A673 (cell line): ENCODE measurements at regions not wholly inside any gene's neighbourhood (a gene's known extent, or its start where the extent isn't known, plus 50 kb on each side); places are given as distances from the start of the nearest gene placed in this dataset.

Experiments
- BruUV-seq: library from RNA; stranded (reverse); fragments of 400-500 nt; replicated peaks from 2 replicates; lab custom pipeline; 2021; lab: Mats Ljungman, UMichigan
- CTCF ChIA-PET: fragments of 300-600 bp; sonication (Branson Sonifier 250); formaldehyde crosslinking; loops from one replicate; lab custom pipeline; 2022; ENCODE audit warnings: antibody characterized with exemption; lab: Charles Lee
- POLR2A ChIA-PET: fragments of 300-600 bp; sonication (Branson Sonifier 250); formaldehyde crosslinking; loops from one replicate; lab custom pipeline; 2022; ENCODE audit warnings: antibody characterized with exemption; ENCODE audit not compliant: low non-redundant PET; lab: Charles Lee
- DNase-seq: peaks from one replicate; pipeline ENCODE4 v3.0.0-alpha.2; 2015; ENCODE audit warnings: low spot score
- H3K27ac ChIP-seq: fragments of 200-600 bp; sonication (generic); 2 replicates; pipeline ENCODE4 v1.5.1; 2016; ENCODE audit warnings: mixed run types, low read depth, mild to moderate bottlenecking, mixed read lengths, antibody characterized with exemption, low read length; ENCODE audit not compliant: poor library complexity, severe bottlenecking
- H3K27me3 ChIP-seq: fragments of 200-600 bp; sonication (generic); replicated peaks from 2 replicates; pipeline ENCODE4 v1.6.1; 2017; ENCODE audit warnings: mixed run types, low read depth, mild to moderate bottlenecking, mixed read lengths, antibody characterized with exemption, low read length; ENCODE audit not compliant: insufficient read depth, poor library complexity
- H3K36me3 ChIP-seq: fragments of 200-600 bp; sonication (generic); 2 replicates; pipeline ENCODE4 v1.6.1; 2016; ENCODE audit warnings: mixed run types, mild to moderate bottlenecking, mixed read lengths, antibody characterized with exemption, low read length; ENCODE audit not compliant: insufficient read depth, poor library complexity, severe bottlenecking
- H3K4me1 ChIP-seq: fragments of 200-600 bp; sonication (generic); 2 replicates; pipeline ENCODE4 v1.6.1; 2017; ENCODE audit warnings: mixed run types, mild to moderate bottlenecking, mixed read lengths, antibody characterized with exemption, low read length; ENCODE audit not compliant: insufficient read depth, poor library complexity, severe bottlenecking
- H3K4me3 ChIP-seq: fragments of 200-600 bp; sonication (generic); 2 replicates; pipeline ENCODE4 v1.5.1; 2016; ENCODE audit warnings: low read depth, mixed run types, mild to moderate bottlenecking, mixed read lengths, low read length; ENCODE audit not compliant: poor library complexity, severe bottlenecking
- H3K9me3 ChIP-seq: fragments of 200-600 bp; sonication (generic); 2 replicates; pipeline ENCODE4 v1.6.1; 2016; ENCODE audit warnings: mixed run types, low read depth, mild to moderate bottlenecking, mixed read lengths, antibody characterized with exemption, low read length; ENCODE audit not compliant: poor library complexity, severe bottlenecking
- EZH2 ChIP-seq: fragments of 200-600 bp; sonication (generic); IDR thresholded peaks from 2 replicates; pipeline ENCODE4 v1.6.1; 2017; ENCODE audit warnings: borderline replicate concordance, low read depth, mild to moderate bottlenecking, mixed read lengths, antibody characterized with exemption, low read length; ENCODE audit not compliant: poor library complexity, severe bottlenecking
- intact Hi-C: fragments of 100-400 bp; cut with micrococcal nuclease; formaldehyde crosslinking; loops from one replicate; pipeline ENCODE4 v1.10.0; 2022; ENCODE audit not compliant: unreplicated experiment
- TF ChIP-seq, protein P1 (sequence below): fragments of 300-800, 200-600 bp; sonication (generic); conservative IDR thresholded peaks from 2 replicates; pipeline ENCODE4 v1.5.1; 2017; ENCODE audit warnings: low read depth, mild to moderate bottlenecking, antibody characterized with exemption, low read length, moderate library complexity, mixed read lengths

- no peak for TF ChIP-seq EZH2
- TF ChIP-seq, protein P1, sequence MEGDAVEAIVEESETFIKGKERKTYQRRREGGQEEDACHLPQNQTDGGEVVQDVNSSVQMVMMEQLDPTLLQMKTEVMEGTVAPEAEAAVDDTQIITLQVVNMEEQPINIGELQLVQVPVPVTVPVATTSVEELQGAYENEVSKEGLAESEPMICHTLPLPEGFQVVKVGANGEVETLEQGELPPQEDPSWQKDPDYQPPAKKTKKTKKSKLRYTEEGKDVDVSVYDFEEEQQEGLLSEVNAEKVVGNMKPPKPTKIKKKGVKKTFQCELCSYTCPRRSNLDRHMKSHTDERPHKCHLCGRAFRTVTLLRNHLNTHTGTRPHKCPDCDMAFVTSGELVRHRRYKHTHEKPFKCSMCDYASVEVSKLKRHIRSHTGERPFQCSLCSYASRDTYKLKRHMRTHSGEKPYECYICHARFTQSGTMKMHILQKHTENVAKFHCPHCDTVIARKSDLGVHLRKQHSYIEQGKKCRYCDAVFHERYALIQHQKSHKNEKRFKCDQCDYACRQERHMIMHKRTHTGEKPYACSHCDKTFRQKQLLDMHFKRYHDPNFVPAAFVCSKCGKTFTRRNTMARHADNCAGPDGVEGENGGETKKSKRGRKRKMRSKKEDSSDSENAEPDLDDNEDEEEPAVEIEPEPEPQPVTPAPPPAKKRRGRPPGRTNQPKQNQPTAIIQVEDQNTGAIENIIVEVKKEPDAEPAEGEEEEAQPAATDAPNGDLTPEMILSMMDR, result no peak
- Histone ChIP-seq H3K9me3 (no peaks in the 10 kb centered on the region), H3K27me3 (no peaks in the 10 kb centered on the region), H3K4me1 (no peaks in the 10 kb centered on the region), H3K36me3 (no peaks in the 10 kb centered on the region), H3K27ac (no peak overlapping the region), H3K4me3 (no peak overlapping the region)
- no TSS peak for BruUV-seq
- POLR2A ChIA-PET, result no interaction called here
- CTCF ChIA-PET, result no interaction called here
- intact Hi-C loops, result no loop called here
- DNase-seq, result no peak
Measured at GRCh38 chr4:82055156-82055555, 318.6 kb downstream of the HNRNPD start.

DNA sequence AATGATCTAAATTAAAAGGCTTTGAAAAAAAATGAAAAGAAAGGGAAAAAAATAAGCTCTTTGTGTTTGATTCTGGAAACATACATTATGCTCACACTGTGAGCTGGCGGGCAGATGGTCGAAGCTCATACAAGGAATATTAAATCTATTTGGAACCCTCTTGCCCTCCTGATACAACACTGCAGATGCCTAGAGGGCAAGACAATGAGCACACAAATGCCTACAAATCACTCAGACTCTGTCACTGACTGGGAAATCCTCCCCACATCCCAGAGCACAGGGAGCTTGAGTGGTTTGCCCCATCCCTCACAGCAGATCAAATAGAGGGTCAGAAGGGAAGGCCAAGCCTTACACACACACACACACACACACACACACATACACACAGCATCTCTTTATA, 320.4 kb downstream of the HNRNPD start:
- intact Hi-C loops, result no loop called here
- ChIA-PET CTCF (no interaction called here), POLR2A (no interaction called here)
- no peak for DNase-seq
- H3K4me1 ChIP-seq, result no peaks in the 10 kb centered on the region
- no peaks in the 10 kb centered on the region for H3K36me3 ChIP-seq
- H3K4me3 ChIP-seq, result no peak overlapping the region
- TF ChIP-seq, protein P1, result no peak
- no peak for TF ChIP-seq EZH2
- H3K27ac ChIP-seq, result no peak overlapping the region
- no TSS peak for BruUV-seq
- H3K27me3 ChIP-seq, result no peaks in the 10 kb centered on the region
- H3K9me3 ChIP-seq, result no peaks in the 10 kb centered on the region

- no TSS peak for BruUV-seq
- no peak for TF ChIP-seq EZH2
- TF ChIP-seq, protein P1, result no peak
- Histone ChIP-seq H3K4me3 (no peak overlapping the region), H3K27ac (no peak overlapping the region), H3K9me3 (no peaks in the 10 kb centered on the region), H3K36me3 (no peaks in the 10 kb centered on the region), H3K4me1 (no peaks in the 10 kb centered on the region), H3K27me3 (no peaks in the 10 kb centered on the region)
- no peak for DNase-seq
- ChIA-PET POLR2A (no interaction called here), CTCF (no interaction called here)
- intact Hi-C loops, result no loop called here
Measured at GRCh38 chr4:82050796-82051195, 323.0 kb downstream of the HNRNPD start.

DNA sequence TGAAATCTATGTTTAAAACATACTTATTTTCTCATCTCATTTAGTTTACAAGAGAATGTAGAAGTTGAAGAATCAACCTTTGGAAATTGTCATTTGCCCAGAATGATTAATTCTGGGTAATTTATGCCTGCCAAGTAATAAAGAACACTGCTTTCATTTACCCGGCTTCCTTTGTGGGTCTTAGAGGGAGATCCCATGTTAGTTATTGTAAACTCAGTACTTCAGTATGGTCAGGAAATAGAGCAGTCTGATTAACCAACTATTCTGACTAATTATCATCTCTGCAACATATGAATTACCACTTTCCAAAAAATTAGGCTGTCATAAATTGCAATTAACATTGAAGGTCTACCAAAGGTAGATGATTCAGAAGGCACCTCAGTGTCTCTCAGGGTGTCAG, 324.5 kb downstream of the HNRNPD start:
- TF ChIP-seq EZH2, result no peak
- TF ChIP-seq, protein P1, result no peak
- ChIA-PET CTCF (no interaction called here), POLR2A (no interaction called here)
- DNase-seq, result no peak
- Histone ChIP-seq H3K4me1 (no peaks in the 10 kb centered on the region), H3K36me3 (no peaks in the 10 kb centered on the region), H3K27me3 (no peaks in the 10 kb centered on the region), H3K27ac (no peak overlapping the region), H3K9me3 (no peaks in the 10 kb centered on the region), H3K4me3 (no peak overlapping the region)
- intact Hi-C loops, result no loop called here
- no TSS peak for BruUV-seq
